CD14-positive monocyte (primary cell): ENCODE measurements at regions not wholly inside any gene's neighbourhood (a gene's known extent, or its start where the extent isn't known, plus 50 kb on each side); places are given as distances from the start of the nearest gene placed in this dataset.

Source experiments
- DNase-seq, 3 donors: peaks; one replicate each; pipeline ENCODE4 v3.0.0-alpha.2; 2011 to 2022
- H2AFZ ChIP-seq: 2 replicates; pipeline ENCODE4 v1.6.0; 2012; ENCODE audit warnings: mild to moderate bottlenecking, low read depth, low read length, inconsistent platforms; ENCODE audit not compliant: insufficient read depth, poor library complexity, severe bottlenecking
- H3K27ac ChIP-seq, 2 donors: 1 replicate in 1 of 2; 2 replicates in 1 of 2; pipeline ENCODE4 v1.5.1; 2012 to 2013; ENCODE audit warnings: low read length in 2 of 2, control low read depth in 1 of 2, inconsistent platforms in 1 of 2, low read depth in 1 of 2, mild to moderate bottlenecking in 1 of 2
- H3K27me3 ChIP-seq, 2 donors: one replicate each; pipeline versions ENCODE4 v1.6.0 to v1.6.1; 2011 to 2013; ENCODE audit warnings: low read length in 2 of 2; ENCODE audit not compliant: control insufficient read depth in 2 of 2, insufficient read depth in 2 of 2
- H3K36me3 ChIP-seq, 2 donors: replicated peaks in 1 of 2; 1 replicate in 1 of 2; 2 replicates in 1 of 2; pipeline versions ENCODE4 v1.5.1 to v1.6.1; 2012 to 2013; ENCODE audit warnings: low read length in 2 of 2, control low read depth in 1 of 2, inconsistent platforms in 1 of 2, mild to moderate bottlenecking in 1 of 2; ENCODE audit not compliant: insufficient read depth in 2 of 2, control insufficient read depth in 1 of 2
- H3K4me1 ChIP-seq, 2 donors: 1 replicate in 1 of 2; 2 replicates in 1 of 2; pipeline versions ENCODE4 v1.5.1 to v1.6.1; 2012 to 2013; ENCODE audit warnings: low read length in 2 of 2, control low read depth in 1 of 2, inconsistent platforms in 1 of 2, mild to moderate bottlenecking in 1 of 2, moderate library complexity in 1 of 2; ENCODE audit not compliant: insufficient read depth in 2 of 2, control insufficient read depth in 1 of 2
- H3K4me2 ChIP-seq: replicated peaks from 2 replicates; pipeline ENCODE3; 2012; ENCODE audit warnings: low read length, moderate library complexity, mild to moderate bottlenecking; ENCODE audit not compliant: poor library complexity, severe bottlenecking; ENCODE audit errors: extremely low read depth
- H3K4me3 ChIP-seq, 3 experiments: fragments of 200-600 bp in 1 of 3; sonication (generic) in 1 of 3; replicated peaks in 1 of 3; 1 replicate in 2 of 3; 2 replicates in 1 of 3; pipeline ENCODE4 v1.5.1; 2011 to 2013; ENCODE audit warnings: low read length in 3 of 3, mild to moderate bottlenecking in 3 of 3, control low read depth in 2 of 3, low read depth in 2 of 3, inconsistent platforms in 1 of 3, moderate library complexity in 1 of 3
- H3K79me2 ChIP-seq: 2 replicates; pipeline ENCODE4 v1.6.0; 2012; ENCODE audit warnings: mild to moderate bottlenecking, control low read depth, inconsistent platforms, low read length, moderate library complexity; ENCODE audit not compliant: insufficient read depth
- H3K9ac ChIP-seq: 2 replicates; pipeline ENCODE4 v1.6.0; 2017; ENCODE audit warnings: low read length, mild to moderate bottlenecking; ENCODE audit not compliant: insufficient read depth, poor library complexity, severe bottlenecking
- H3K9me3 ChIP-seq, 2 donors: replicated peaks in 1 of 2; 1 replicate in 1 of 2; 2 replicates in 1 of 2; pipeline versions ENCODE4 v1.5.1 to v1.6.1; 2012 to 2013; ENCODE audit warnings: low read length in 2 of 2, control low read depth in 1 of 2; ENCODE audit not compliant: control insufficient read depth in 1 of 2, insufficient read depth in 1 of 2
- H4K20me1 ChIP-seq: 2 replicates; pipeline ENCODE4 v1.6.0; 2012; ENCODE audit warnings: mild to moderate bottlenecking, low read length, control low read depth, moderate library complexity; ENCODE audit not compliant: insufficient read depth
- H3K27ac Mint-ChIP-seq, 7 donors: one replicate each; pipeline ENCODE4 v1.8.0; 2020; ENCODE audit warnings: mild to moderate bottlenecking in 7 of 7, mixed read lengths in 7 of 7, moderate library complexity in 6 of 7, inconsistent platforms in 2 of 7
- H3K27me3 Mint-ChIP-seq, 3 donors: one replicate each; pipeline ENCODE4 v1.8.0; 2021 to 2022; ENCODE audit warnings: low read depth in 3 of 3, mild to moderate bottlenecking in 3 of 3, mixed read lengths in 3 of 3, moderate library complexity in 3 of 3, inconsistent platforms in 1 of 3
- H3K36me3 Mint-ChIP-seq, 2 donors: one replicate each; pipeline ENCODE4 v1.8.0; 2020; ENCODE audit warnings: mixed read lengths in 2 of 2, inconsistent platforms in 1 of 2, mild to moderate bottlenecking in 1 of 2
- H3K4me1 Mint-ChIP-seq: one replicate; pipeline ENCODE4 v1.8.0; 2020; ENCODE audit warnings: mild to moderate bottlenecking, mixed read lengths
- H3K4me3 Mint-ChIP-seq, 2 donors: one replicate each; pipeline ENCODE4 v1.8.0; 2020; ENCODE audit warnings: mild to moderate bottlenecking in 2 of 2, mixed read lengths in 2 of 2, moderate library complexity in 1 of 2
- H3K9me3 Mint-ChIP-seq, 7 donors: one replicate each; pipeline ENCODE4 v1.8.0; 2020 to 2022; ENCODE audit warnings: mixed read lengths in 7 of 7, mild to moderate bottlenecking in 6 of 7, moderate library complexity in 6 of 7, inconsistent platforms in 2 of 7
- WGBS: methylation state at CpG from one replicate; pipeline ENCODE4 v1.1.5; 2013; ENCODE audit warnings: missing lambda C conversion rate; ENCODE audit not compliant: insufficient coverage; 5-methylcytosine and 5-hydroxymethylcytosine counted together
- intact Hi-C, 2 donors: fragments of 100-400 bp; cut with micrococcal nuclease; formaldehyde crosslinking; loops; one replicate each; pipeline versions ENCODE4 v1.15.0 to v1.15.1; 2023
- TF ChIP-seq, protein P1 (sequence below): fragments of 200-600 bp; IDR thresholded peaks from one replicate; pipeline ENCODE4 v1.8.0; 2022; ENCODE audit warnings: antibody characterized with exemption, mild to moderate bottlenecking

DNA sequence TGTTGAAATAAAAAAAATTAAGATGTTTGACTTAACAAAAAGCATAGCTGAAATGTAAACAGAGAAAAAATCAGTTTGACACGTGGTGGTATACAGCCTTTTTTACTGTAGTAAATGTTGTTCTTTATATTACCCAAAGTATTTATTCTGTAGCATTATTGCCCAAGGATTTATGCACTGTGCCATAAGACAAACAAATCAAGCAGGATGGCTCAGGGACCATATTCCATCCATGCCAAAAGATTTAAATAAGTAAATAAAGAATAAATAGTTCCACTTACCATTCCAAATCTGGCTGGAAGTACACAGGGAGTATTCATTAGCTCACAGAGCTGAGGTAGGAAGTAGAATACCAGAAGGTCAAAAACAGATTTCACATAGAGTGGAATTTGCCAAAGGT lies 666.7 kb upstream of the CADM2 start:
- no peak overlapping the region for H3K27ac Mint-ChIP-seq
- H3K27ac ChIP-seq = no peak overlapping the region
- H3K4me1 Mint-ChIP-seq = no peaks in the 10 kb centered on the region
- intact Hi-C loops = no loop called here
- no peaks in the 10 kb centered on the region for H3K79me2 ChIP-seq
- H3K4me3 ChIP-seq = no peak overlapping the region
- H3K4me2 ChIP-seq = no peak overlapping the region
- no peak overlapping the region for H2AFZ ChIP-seq
- H3K4me3 Mint-ChIP-seq = no peak overlapping the region
- no peaks in the 10 kb centered on the region for H4K20me1 ChIP-seq
- no peaks in the 10 kb centered on the region for H3K27me3 Mint-ChIP-seq
- no peaks in the 10 kb centered on the region for H3K9me3 Mint-ChIP-seq
- no peaks in the 10 kb centered on the region for H3K36me3 ChIP-seq
- TF ChIP-seq, protein P1, sequence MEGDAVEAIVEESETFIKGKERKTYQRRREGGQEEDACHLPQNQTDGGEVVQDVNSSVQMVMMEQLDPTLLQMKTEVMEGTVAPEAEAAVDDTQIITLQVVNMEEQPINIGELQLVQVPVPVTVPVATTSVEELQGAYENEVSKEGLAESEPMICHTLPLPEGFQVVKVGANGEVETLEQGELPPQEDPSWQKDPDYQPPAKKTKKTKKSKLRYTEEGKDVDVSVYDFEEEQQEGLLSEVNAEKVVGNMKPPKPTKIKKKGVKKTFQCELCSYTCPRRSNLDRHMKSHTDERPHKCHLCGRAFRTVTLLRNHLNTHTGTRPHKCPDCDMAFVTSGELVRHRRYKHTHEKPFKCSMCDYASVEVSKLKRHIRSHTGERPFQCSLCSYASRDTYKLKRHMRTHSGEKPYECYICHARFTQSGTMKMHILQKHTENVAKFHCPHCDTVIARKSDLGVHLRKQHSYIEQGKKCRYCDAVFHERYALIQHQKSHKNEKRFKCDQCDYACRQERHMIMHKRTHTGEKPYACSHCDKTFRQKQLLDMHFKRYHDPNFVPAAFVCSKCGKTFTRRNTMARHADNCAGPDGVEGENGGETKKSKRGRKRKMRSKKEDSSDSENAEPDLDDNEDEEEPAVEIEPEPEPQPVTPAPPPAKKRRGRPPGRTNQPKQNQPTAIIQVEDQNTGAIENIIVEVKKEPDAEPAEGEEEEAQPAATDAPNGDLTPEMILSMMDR = no peak
- no peaks in the 10 kb centered on the region for H3K4me1 ChIP-seq
- no CpG with 5 or more reads among the region's 1 CpG for WGBS
- H3K36me3 Mint-ChIP-seq = no peaks in the 10 kb centered on the region
- DNase-seq = no peak
- H3K9ac ChIP-seq = no peak overlapping the region
- H3K9me3 ChIP-seq = no peaks in the 10 kb centered on the region
- no peaks in the 10 kb centered on the region for H3K27me3 ChIP-seq

DNA sequence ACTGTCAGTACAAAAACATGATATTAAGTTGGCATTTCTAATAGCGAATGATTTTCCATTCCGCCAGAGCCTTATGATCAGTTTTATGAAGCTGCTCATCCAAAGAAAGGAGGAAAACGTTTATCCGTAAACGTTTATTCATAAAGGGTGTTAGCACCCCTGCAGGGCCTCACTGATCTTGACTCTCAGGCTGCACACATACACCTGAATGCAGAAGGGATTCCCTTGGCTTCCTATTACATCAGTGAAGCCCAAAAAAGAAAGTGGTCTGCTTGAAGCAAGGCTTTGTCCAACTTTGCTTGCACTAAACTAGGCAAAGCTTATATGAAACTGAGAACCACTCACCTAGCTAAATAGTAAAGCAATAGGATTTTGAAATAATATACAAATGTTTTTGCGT lies 659.5 kb upstream of the CADM2 start:
- H3K9me3 Mint-ChIP-seq = no peaks in the 10 kb centered on the region
- intact Hi-C loops = no loop called here
- H3K4me1 Mint-ChIP-seq = no peaks in the 10 kb centered on the region
- Histone ChIP-seq H3K4me3 (no peak overlapping the region), H3K27me3 (no peaks in the 10 kb centered on the region), H3K36me3 (no peaks in the 10 kb centered on the region), H3K9ac (no peak overlapping the region), H3K4me1 (no peaks in the 10 kb centered on the region), H4K20me1 (no peaks in the 10 kb centered on the region), H2AFZ (no peak overlapping the region), H3K79me2 (no peaks in the 10 kb centered on the region), H3K4me2 (no peak overlapping the region), H3K9me3 (no peaks in the 10 kb centered on the region), H3K27ac (no peak overlapping the region)
- no peak overlapping the region for H3K4me3 Mint-ChIP-seq
- H3K27ac Mint-ChIP-seq = no peak overlapping the region
- WGBS = 57% methylated on average over 5 of the region's 6 CpGs
- DNase-seq = no peak
- TF ChIP-seq, protein P1 = no peak
- no peaks in the 10 kb centered on the region for H3K36me3 Mint-ChIP-seq
- no peaks in the 10 kb centered on the region for H3K27me3 Mint-ChIP-seq
